Activated CD8-positive, alpha-beta memory T cell treated with anti-CD3 and anti-CD28 coated beads, Interleukin-2, amount 50 U/mL, for 1 hour (primary cell): ENCODE measurements at regions not wholly inside any gene's neighbourhood (a gene's known extent, or its start where the extent isn't known, plus 50 kb on each side); places are given as distances from the start of the nearest gene placed in this dataset.
"Not testable (repeated sequence)": the region's sequence is repeated elsewhere in the genome, so short reads cannot be mapped to it uniquely, and the experiment has no call there.

ENCODE experiments used
- DNase-seq: peaks from one replicate; pipeline ENCODE4 v3.0.0-alpha.2; 2020; ENCODE audit errors: extremely low read depth

GRCh38 chr1:82778612-82779011 lies 977.9 kb downstream of the ADGRL2 start:
- no peak for DNase-seq

GRCh38 chr1:82777240-82777639 lies 976.5 kb downstream of the ADGRL2 start:
- DNase-seq, result no peak

- not testable (repeated sequence) for DNase-seq
Observed at GRCh38 chr1:82776730-82777129, 976.0 kb downstream of the ADGRL2 start.

GRCh38 chr1:82775406-82776000 lies 974.8 kb downstream of the ADGRL2 start:
- DNase-seq, result no peak

GRCh38 chr1:82762829-82763532 lies 962.2 kb downstream of the ADGRL2 start:
- DNase-seq, result no peak

- no peak for DNase-seq
Observed at GRCh38 chr1:82759035-82759434, 958.3 kb downstream of the ADGRL2 start.

GRCh38 chr1:82755671-82756070 lies 954.9 kb downstream of the ADGRL2 start:
- no peak for DNase-seq

GRCh38 chr1:82755191-82755590 lies 954.5 kb downstream of the ADGRL2 start:
- no peak for DNase-seq

- DNase-seq, result no peak
Observed at GRCh38 chr1:82752046-82752445, 951.3 kb downstream of the ADGRL2 start.

GRCh38 chr1:82733645-82734044 lies 932.9 kb downstream of the ADGRL2 start:
- no peak for DNase-seq

GRCh38 chr1:82731216-82731615 lies 930.5 kb downstream of the ADGRL2 start:
- DNase-seq, result no peak

GRCh38 chr1:82728206-82728605 lies 927.5 kb downstream of the ADGRL2 start:
- no peak for DNase-seq

GRCh38 chr1:82724246-82724645 lies 923.5 kb downstream of the ADGRL2 start:
- DNase-seq, result no peak

- DNase-seq, result no peak
Observed at GRCh38 chr1:82722608-82723007, 921.9 kb downstream of the ADGRL2 start.

GRCh38 chr1:82721702-82722101 lies 921.0 kb downstream of the ADGRL2 start:
- no peak for DNase-seq

- DNase-seq, result no peak
Observed at GRCh38 chr1:82718719-82719419, 918.1 kb downstream of the ADGRL2 start.

GRCh38 chr1:82710091-82710490 lies 909.4 kb downstream of the ADGRL2 start:
- DNase-seq, result no peak

GRCh38 chr1:82707681-82708080 lies 906.9 kb downstream of the ADGRL2 start:
- no peak for DNase-seq

GRCh38 chr1:82706741-82707140 lies 906.0 kb downstream of the ADGRL2 start:
- no peak for DNase-seq

- no peak for DNase-seq
Observed at GRCh38 chr1:82704966-82705365, 904.2 kb downstream of the ADGRL2 start.

- DNase-seq, result no peak
Observed at GRCh38 chr1:82704393-82704792, 903.7 kb downstream of the ADGRL2 start.

GRCh38 chr1:82703951-82704350 lies 903.2 kb downstream of the ADGRL2 start:
- no peak for DNase-seq

GRCh38 chr1:82700476-82700875 lies 899.7 kb downstream of the ADGRL2 start:
- no peak for DNase-seq
